IPS DF 4.7 (cell line): ENCODE measurements at regions not wholly inside any gene's neighbourhood (a gene's known extent, or its start where the extent isn't known, plus 50 kb on each side); places are given as distances from the start of the nearest gene placed in this dataset.
"Not testable (repeated sequence)": the region's sequence is repeated elsewhere in the genome, so short reads cannot be mapped to it uniquely, and the experiment has no call there.

Source experiments
- DNase-seq: peaks from one replicate; pipeline ENCODE4 v3.0.0-alpha.2; 2013; ENCODE audit warnings: low spot score; ENCODE audit errors: extremely low read depth

- DNase-seq, result no peak
Observed at GRCh38 chr18:76610933-76611749, 116.1 kb upstream of the ZNF516 start.

- no peak for DNase-seq
Observed at GRCh38 chr18:76610012-76610411, 115.0 kb upstream of the ZNF516 start.

DNA sequence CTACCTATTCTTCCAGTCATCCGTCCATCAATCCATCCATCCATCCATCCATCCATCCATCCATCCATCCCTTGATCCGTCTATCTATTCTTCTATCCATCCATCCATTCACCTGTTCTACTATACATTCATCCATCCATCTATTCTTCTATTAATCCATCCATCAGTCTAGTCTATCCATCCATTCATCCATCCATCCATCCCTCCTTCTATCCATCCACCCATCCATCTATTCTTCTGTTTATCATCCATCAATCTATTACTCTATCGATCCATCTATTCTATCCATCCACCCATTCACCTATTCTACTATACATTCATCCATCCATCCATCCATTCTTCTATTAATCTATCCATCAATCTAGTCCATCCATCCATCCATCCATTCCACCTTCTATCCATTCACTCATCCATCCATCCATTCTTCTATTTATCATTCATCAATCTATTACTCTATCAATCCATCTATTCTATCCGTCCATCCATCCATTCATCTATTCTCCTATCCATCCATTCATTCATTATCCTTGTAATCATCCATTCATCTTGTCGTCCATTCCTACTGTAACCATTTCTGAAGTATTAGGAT, 110.4 kb upstream of the ZNF516 start:
- no peak for DNase-seq

GRCh38 chr18:76604935-76605240, 109.8 kb upstream of the ZNF516 start:
- DNase-seq, result no peak

DNA sequence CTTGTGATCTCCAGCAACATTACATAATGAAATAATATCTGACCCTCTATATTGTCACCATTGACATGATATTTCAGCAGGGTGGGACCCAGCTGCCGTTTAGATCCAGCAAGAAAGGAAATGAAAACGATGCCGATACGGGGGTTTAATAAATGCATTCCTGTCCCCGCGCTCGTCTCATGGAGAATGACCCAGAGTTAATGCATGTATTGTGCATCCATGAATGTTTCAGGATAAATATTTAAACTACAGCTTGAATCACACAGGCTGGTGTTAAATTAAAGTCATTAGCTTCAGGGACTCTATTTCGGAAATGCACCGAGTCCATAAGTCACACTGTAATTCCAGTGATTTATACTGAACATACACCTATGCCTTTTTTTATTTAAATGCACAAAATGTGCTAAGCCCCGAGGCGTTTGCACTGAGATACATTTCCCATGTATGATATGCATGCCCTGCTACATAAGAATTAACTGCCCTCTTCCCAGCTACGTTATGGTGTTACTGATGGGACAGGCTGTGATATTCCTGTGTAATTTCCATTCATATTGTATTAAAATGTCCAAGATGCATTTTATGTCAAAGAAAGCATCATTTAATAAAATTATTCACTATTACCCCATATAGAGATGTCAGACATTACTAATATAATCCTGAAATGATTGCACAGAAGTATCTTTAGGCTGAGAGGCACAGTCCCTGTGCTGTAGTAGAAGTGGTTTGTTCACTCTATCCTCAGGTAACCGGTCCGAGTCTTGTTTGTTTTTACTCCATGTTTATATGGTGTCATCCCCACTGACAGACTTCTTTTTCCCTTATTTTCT, 109.3 kb upstream of the ZNF516 start:
- no peak for DNase-seq

DNA sequence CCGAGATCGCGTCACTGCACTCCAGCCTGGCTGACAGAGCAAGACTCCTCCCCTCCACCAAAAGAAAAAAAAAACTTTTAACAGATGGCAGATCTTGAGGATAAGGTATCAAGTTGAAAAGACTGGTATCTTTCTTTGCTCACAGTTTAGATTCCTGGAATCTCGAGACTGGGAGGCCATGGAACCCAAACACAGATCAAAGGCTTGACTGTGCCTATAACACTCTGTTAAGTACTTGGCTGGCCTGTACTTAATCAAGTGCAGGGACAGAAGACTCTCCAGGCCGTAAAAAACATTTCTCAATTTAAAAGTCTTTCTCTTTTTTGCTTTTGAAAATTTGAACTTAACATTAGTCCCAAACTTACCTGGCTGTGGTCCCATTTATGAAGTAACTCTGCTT, 107.1 kb upstream of the ZNF516 start:
- DNase-seq, result no peak

DNA sequence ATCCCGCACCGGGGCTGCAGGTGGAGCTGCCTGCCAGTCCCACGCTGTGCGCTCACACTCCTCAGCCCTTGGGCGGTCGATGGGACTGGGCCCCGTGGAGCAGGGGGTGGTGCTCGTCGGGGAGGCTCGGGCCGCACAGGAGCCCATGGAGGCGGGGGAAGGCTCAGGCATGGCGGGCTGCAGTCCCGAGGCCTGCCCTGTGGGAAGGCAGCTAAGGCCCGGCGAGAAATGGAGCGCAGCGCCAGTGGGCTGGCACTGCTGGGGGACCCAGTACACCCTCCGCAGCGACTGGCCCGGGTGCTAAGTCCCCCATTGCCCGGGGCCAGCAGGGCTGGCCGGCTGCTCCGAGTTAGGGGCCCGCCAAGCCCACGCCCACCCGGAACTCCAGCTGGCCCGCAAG, 105.0 kb upstream of the ZNF516 start:
- not testable (repeated sequence) for DNase-seq

GRCh38 chr18:76594966-76595365, 99.9 kb upstream of the ZNF516 start:
- no peak for DNase-seq

DNA sequence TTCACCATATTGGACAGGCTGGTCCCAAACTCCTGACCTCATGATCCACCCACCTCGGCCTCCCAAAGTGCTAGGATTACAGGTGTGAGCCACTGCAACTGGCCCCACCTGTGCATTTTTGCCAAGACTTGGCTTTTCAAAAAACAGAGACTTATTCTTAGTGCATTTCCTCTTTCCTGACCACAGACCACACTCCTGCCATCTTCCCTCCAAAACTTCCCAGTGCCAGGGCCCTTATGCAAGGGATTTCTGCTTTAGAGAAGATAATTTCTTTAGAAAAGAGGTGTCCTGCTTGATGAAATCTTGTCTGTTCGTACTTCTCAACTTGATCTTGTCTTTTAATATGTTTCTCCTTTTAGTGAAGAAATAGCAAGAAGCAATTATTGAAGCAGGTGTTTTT, 98.8 kb upstream of the ZNF516 start:
- no peak for DNase-seq

DNA sequence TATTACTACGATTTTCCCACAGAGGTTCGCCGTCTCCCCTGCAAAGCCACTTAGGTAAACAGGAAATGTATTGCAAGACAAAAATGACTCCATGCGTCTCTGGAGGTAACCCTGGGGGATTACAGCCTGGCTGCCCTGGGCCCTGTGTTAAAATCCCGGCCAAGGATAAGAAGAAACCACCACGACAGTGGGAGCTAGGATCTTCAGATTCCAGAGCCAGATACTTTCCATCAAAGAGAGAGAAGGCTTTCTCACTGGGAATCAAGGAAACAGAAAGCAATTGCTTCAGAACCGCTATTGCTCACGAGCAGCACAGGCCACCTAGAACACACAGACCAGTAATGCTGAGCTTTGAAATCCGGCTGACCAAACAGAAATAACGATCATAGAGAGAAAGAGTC, 97.9 kb upstream of the ZNF516 start:
- no peak for DNase-seq

- DNase-seq, result no peak
Observed at GRCh38 chr18:76592096-76592495, 97.1 kb upstream of the ZNF516 start.

DNA sequence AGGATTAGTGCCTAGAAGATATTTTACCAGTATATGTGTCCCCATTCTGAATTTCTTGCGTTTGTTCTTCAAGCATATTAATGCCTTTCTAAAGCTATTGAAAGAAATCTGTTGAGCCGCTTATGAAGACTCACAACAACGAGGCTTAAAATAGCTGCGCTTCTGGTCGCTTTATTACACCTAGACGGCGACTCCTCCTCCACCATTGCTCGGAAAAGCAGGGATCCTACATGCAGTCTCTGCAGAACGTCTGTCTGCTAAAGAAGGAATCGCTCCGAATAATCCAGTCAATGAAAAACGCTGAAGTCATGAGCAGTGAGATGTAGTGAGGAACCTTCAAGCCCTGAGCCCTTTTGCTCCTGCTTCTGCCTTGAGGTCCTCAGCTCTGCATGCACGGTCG, 94.8 kb upstream of the ZNF516 start:
- no peak for DNase-seq

DNA sequence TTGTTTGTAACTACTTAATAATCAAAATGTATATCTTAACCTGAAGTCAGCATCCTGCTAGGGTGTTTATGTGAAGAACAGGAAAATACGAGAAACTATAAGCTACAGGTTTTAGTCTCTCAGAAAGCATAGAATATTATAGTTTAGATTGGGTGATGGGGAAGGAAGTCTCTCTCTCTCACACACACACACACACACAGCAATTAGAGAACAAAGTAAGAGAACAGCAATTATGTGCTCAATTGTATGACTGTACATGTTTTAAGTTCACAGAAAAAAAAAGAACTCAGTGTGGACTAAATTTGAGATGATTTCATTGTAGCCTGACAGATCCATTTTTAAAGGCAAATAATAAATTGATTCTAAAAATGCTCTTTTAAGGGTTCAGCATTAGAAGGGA, 94.3 kb upstream of the ZNF516 start:
- no peak for DNase-seq

DNA sequence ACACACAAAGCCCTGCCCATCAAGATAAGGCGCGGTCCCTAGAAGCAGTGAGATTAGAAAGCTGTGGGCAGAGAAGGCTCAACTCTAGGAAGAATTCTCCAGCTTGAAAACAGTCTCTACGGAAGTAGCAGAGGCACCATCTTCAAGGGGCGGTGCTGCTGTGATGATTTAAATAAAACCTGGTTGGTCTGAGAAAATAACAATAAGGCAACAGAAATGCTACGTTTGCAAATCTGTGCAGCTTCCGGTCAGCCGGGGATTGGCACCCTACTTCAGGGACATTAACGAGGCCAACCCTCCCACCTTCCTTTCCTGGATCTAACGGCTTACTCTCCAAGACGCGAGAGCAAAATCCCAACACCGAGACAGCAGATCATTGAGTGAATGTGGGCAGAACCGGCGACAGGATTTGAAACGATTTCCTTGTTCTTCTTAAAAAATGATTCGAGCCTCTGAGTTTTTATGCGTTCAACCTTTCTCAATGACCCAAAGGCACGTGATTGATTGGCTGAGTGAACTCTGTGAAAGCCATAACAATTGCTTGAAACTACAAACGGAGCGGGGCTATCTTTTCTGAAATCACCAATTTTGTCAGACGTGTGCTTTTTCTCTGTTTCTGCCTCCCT, 93.7 kb upstream of the ZNF516 start:
- no peak for DNase-seq

GRCh38 chr18:76587879-76588271, 92.8 kb upstream of the ZNF516 start:
- DNase-seq, result no peak

DNA sequence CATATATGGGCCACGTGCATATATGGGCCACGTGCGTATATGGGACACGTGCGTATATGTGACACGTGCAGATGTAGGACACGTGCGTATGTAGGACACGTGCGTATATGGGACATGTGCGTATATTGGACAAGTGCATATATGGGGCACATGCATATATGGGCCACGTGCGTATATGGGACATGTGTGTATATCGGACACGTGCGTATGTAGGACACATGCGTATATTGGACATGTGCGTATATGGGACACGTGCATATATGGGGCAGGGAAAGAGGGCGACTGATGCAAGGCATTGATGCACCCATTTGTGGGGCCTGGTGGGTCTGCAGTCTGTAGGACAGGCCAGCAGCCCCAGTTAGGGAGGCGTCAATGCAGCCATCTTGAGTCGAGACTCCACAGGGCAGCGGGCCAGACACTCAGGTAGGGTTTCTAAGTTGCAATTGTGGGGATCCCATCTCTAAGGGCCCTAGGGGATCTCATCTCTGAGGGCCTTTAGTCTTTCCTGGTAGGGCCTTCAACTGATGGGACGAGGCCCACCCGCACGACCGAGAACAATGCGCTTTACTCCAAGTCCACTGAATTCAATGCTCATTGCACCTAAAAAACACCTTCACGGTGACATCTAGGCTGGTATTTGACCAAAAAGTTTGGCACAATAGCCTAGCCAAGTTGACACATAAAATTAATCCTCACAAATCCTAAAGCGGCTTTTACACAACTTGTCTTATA, 92.3 kb upstream of the ZNF516 start:
- DNase-seq, result no peak

DNA sequence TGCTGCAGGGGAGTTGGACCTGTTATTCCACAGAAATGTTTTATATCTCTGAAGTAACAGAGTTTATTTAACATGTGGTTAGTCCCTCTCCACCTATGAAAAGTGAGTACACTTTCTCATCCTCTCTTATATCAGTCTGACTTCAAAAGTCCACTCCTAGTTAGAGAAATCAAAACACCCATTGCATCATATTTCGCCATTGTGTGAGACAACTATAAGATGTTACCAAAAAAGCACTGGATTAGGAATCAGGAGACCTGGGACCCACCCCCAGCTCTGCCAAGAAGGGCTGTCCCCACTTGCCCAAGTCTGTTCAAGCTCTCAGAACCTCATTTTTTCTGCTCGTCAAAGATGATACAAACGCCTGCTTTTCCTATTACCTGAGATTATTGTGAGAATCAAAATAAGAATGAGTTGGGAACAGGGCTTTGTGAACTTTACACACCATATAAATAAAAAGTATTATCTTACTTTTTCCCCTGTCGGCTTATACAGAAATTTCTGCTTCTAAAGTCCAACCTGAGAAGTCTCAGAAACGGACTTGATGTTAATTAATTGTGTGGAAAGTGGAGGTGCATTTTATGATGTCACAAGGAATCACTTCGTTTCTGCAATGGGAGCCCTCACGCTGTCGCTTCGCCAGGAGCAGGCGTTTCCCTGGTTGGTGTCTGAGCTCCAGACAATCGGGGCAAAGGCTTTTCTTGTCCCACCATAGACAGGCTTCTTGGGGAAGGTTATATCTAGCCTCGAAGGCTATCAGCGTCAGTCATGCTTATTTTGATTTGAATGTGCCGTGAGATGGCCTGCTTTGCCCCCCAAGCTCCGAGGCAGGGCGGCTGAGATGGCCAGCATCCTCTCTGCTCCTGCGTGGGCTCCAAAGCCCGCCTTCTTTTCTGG, 89.6 kb upstream of the ZNF516 start:
- DNase-seq, result no peak

DNA sequence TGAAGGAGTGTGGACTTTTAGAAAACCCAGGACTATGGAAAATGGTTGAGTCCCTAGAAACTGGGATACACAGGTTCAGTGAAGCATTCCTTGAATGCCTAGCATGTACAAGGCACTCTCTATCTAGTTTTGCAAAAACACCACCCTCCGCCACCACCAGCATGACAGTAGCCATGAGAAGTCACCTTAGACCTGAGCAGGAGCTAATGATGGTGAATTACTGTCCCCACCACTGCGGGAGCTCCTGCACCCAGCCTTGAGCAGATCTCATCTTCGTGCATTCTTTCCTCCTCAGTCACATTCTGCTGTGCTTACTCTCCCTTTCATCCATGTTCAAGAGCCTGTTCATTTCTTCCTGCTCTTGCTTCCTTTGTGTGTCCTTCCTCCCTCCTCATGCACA, 86.2 kb upstream of the ZNF516 start:
- DNase-seq, result no peak

GRCh38 chr18:76580288-76580962, 85.4 kb upstream of the ZNF516 start:
- DNase-seq, result no peak

GRCh38 chr18:76579301-76579695, 84.3 kb upstream of the ZNF516 start:
- DNase-seq, result no peak
